ENCODE measurements at regions not wholly inside any gene's neighbourhood (a gene's known extent, or its start where the extent isn't known, plus 50 kb on each side); places are given as distances from the start of the nearest gene placed in this dataset.

- no peak overlapping the region for H3K4me3 ChIP-seq
- no peak for ATAC-seq
- TF ChIP-seq KDM1A (IDR thresholded peaks at IDR 0.05; ENCODE audit: low read depth) (no peak), RARB (CRISPR knock-in tag; IDR thresholded peaks at IDR 0.05) (no peak), HEYL (CRISPR knock-in tag; IDR thresholded peaks at IDR 0.05) (no peak), BHLHE40 (IDR thresholded peaks at IDR 0.05; ENCODE audit: low read depth, low read length) (no peak), RFX5 (IDR thresholded peaks at IDR 0.05) (no peak), NR3C1 (IDR thresholded peaks at IDR 0.05) (no peak), POLR2A (IDR thresholded peaks at IDR 0.05; ENCODE audit: low read length) (no peak), JUNB (IDR thresholded peaks at IDR 0.05) (no peak), NPAS2 (CRISPR knock-in tag; IDR thresholded peaks at IDR 0.05; ENCODE audit: borderline replicate concordance) (no peak), GATA3 (IDR thresholded peaks at IDR 0.05; ENCODE audit: borderline replicate concordance) (no peak), ATOH8 (CRISPR knock-in tag; IDR thresholded peaks at IDR 0.05; ENCODE audit: low read depth) (no peak), TP53 (CRISPR knock-in tag; IDR thresholded peaks at IDR 0.05) (no peak), ZSCAN20 (CRISPR knock-in tag; IDR thresholded peaks at IDR 0.05) (no peak), HMGXB4 (CRISPR knock-in tag; IDR thresholded peaks at IDR 0.05; ENCODE audit: borderline replicate concordance) (no peak), MAZ (IDR thresholded peaks at IDR 0.05; ENCODE audit: borderline replicate concordance, low read depth, low read length) (no peak), HOXB13 (CRISPR knock-in tag; IDR thresholded peaks at IDR 0.05; ENCODE audit: low read depth) (no peak), KDM5A (IDR thresholded peaks at IDR 0.05) (no peak), PHF8 (IDR thresholded peaks at IDR 0.05; ENCODE audit: borderline replicate concordance, low read depth) (no peak), HDAC2 (IDR thresholded peaks at IDR 0.05) (no peak), MAFK (IDR thresholded peaks at IDR 0.05; ENCODE audit: partially characterized antibody) (no peak)
- FAIRE-seq: no peak
- H3K4me1 ChIP-seq: no peaks in the 10 kb centered on the region
- no peak overlapping the region for H3K4me2 ChIP-seq
- 18% methylated on average over 1 of the region's 1 CpG for whole genome bisulfite sequencing (ENCODE audit: missing lambda C conversion rate)
- ChIA-PET POLR2A (no interaction called here), CTCF (interaction anchor here (0.6 kb wide), 1 partner anchor 41 kb away, joined by 4 read pairs; no protein-coding TSS in a partner anchor)
- H3K27ac ChIP-seq: no peak overlapping the region
- H3K9me3 ChIP-seq: 0 out of 3 replicates have a peak, but pooled peaks cover 13% of the 10 kb centered on the region
- no peak for DNase-seq (ENCODE audit: low read depth in 1 of 2, low spot score in 1 of 2)
These were observed 149.5 kb upstream of the B3GALT2 start for GRCh38 chr1:193335806-193336428.

DNA sequence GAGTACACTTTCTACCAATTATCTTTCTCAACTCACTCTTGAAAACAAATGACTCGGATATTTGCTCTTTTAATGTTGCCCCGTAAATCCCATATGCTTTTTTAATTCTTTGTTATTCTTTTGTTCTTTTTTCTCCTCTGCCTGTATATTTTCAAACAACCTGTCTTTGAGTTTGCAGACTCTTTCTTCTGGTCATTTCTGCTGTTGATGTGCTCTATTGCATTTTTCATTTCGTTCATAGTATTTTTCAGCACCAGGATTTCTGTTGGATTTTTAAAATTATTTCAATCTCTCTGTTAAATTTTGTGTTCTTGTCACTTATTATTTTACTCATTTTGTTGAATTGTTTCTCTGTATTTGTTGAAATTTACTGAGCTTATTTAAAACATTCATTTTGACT lies 146.8 kb upstream of the B3GALT2 start:
- CTCF ChIA-PET: no interaction called here
- DNase-seq (ENCODE audit: low read depth in 1 of 2, low spot score in 1 of 2) (no peak), FAIRE-seq (no peak), ATAC-seq (no peak)
- Histone ChIP-seq H3K4me3 (no peak overlapping the region), H3K9me3 (peaks cover 23% of the 10 kb centered on the region; the same call in 1 of the 3 replicates), H3K4me1 (no peaks in the 10 kb centered on the region), H3K4me2 (no peak overlapping the region), H3K27ac (no peak overlapping the region)
- 61% methylated on average over 3 of the region's 3 CpGs for WGBS (ENCODE audit: missing lambda C conversion rate)
- POLR2A ChIA-PET: no interaction called here
- TF ChIP-seq CHD2 (IDR thresholded peaks at IDR 0.05; ENCODE audit: low read length, partially characterized antibody): no peak
- TF ChIP-seq FOXS1 (CRISPR knock-in tag; IDR thresholded peaks at IDR 0.05): no peak
- TF ChIP-seq KDM1A (IDR thresholded peaks at IDR 0.05; ENCODE audit: low read depth): no peak
- TF ChIP-seq SREBF2 (IDR thresholded peaks at IDR 0.05): no peak
- no peak for TF ChIP-seq TFCP2L1 (CRISPR knock-in tag; IDR thresholded peaks at IDR 0.05)
- no peak for TF ChIP-seq NFE2L2 (conservative IDR thresholded peaks at IDR 0.05; ENCODE audit: low read length)
- TF ChIP-seq EHF (CRISPR knock-in tag; IDR thresholded peaks at IDR 0.05): no peak
- TF ChIP-seq, protein P1, sequence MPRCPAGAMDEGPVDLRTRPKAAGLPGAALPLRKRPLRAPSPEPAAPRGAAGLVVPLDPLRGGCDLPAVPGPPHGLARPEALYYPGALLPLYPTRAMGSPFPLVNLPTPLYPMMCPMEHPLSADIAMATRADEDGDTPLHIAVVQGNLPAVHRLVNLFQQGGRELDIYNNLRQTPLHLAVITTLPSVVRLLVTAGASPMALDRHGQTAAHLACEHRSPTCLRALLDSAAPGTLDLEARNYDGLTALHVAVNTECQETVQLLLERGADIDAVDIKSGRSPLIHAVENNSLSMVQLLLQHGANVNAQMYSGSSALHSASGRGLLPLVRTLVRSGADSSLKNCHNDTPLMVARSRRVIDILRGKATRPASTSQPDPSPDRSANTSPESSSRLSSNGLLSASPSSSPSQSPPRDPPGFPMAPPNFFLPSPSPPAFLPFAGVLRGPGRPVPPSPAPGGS (IDR thresholded peaks at IDR 0.05): no peak
- no peak for TF ChIP-seq ATOH8 (CRISPR knock-in tag; IDR thresholded peaks at IDR 0.05; ENCODE audit: low read depth)
- no peak for TF ChIP-seq POLR2A (IDR thresholded peaks at IDR 0.05; ENCODE audit: low read length)
- no peak for TF ChIP-seq ZSCAN20 (CRISPR knock-in tag; IDR thresholded peaks at IDR 0.05)
- TF ChIP-seq RFX5 (IDR thresholded peaks at IDR 0.05): no peak
- TF ChIP-seq USF2 (IDR thresholded peaks at IDR 0.05): no peak
- TF ChIP-seq REST (IDR thresholded peaks at IDR 0.05): no peak
- TF ChIP-seq, protein P2, sequence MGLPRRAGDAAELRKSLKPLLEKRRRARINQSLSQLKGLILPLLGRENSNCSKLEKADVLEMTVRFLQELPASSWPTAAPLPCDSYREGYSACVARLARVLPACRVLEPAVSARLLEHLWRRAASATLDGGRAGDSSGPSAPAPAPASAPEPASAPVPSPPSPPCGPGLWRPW (IDR thresholded peaks at IDR 0.05): no peak

All from A549 (cell line).